ENCODE measurements at regions not wholly inside any gene's neighbourhood (a gene's known extent, or its start where the extent isn't known, plus 50 kb on each side); places are given as distances from the start of the nearest gene placed in this dataset.

DNA sequence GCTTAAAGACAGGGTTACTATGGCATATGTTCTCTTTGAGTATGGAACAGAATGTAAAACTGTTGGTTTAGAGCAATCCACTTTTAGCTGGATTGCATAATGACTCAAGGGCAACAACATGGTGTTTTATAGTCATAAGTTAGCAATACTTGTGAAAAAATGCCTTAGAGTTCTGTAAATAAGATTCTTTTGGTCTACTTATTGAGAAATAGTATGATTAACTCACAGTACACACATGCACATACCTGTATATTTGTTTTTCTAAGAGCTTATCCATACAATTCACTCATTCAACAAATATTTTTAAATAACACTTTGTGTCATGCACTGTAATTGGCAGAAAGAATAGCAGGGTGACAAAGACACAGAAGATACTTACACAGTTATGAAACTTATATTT lies 1415.5 kb downstream of the PCDH7 start:
- TF ChIP-seq CTCF (IDR thresholded peaks at IDR 0.05) = no peak
- TF ChIP-seq POLR2AphosphoS5 (IDR thresholded peaks at IDR 0.05) = no peak
